K562 (cell line): ENCODE measurements at regions not wholly inside any gene's neighbourhood (a gene's known extent, or its start where the extent isn't known, plus 50 kb on each side); places are given as distances from the start of the nearest gene placed in this dataset.

Source experiments
- ATAC-seq: fragments of 200-7000 bp; cut with Tn5 transposase; 3 replicates; pipeline ENCODE4 v1.9.1; 2020; ENCODE audit warnings: moderate library complexity
- BruUV-seq: library from RNA; stranded (reverse); fragments of 400-500 nt; replicated peaks from 2 replicates; lab custom pipeline; 2021; lab: Mats Ljungman, UMichigan
- CTCF ChIA-PET: fragments of 300-600 bp; formaldehyde crosslinking; extraction: SDS; loops from one replicate; lab custom pipeline; 2021; ENCODE audit warnings: low intra/inter-chr PET ratio; lab: Yijun Ruan, JAX
- POLR2A ChIA-PET: fragments of 300-600, 350-650 bp; sonication (Branson Sonifier 250); formaldehyde crosslinking; extraction: SDS; loops from one replicate; lab custom pipeline; 2021; ENCODE audit warnings: antibody characterized with exemption, inconsistent platforms; lab: Yijun Ruan, JAX
- DNase-seq, 4 experiments: peaks; one replicate each; pipeline versions ENCODE4 v3.0.0 to v3.0.0-alpha.2; 2011 to 2018; ENCODE audit warnings: low spot score in 3 of 4, mixed read lengths in 3 of 4; ENCODE audit errors: extremely low read depth in 1 of 4
- FAIRE-seq: peaks from 2 replicates; lab custom pipeline; 2011; peaks lifted over from hg19 to GRCh38; lab: Jason Lieb, UNC
- H2AFZ ChIP-seq: 2 replicates; pipeline ENCODE4 v1.6.0; 2011; ENCODE audit warnings: low read depth, low read length, control low read depth, inconsistent platforms
- H3K27ac ChIP-seq: fragments of 200-600 bp; 3 replicates; pipeline ENCODE4 v1.8.0; 2011; ENCODE audit warnings: low read depth, mild to moderate bottlenecking, control low read depth, inconsistent platforms, low read length, moderate library complexity, mixed read lengths; ENCODE audit errors: extremely low read depth
- H3K27me3 ChIP-seq, 2 experiments: fragments of 300-600 bp in 1 of 2; 2 replicates in 1 of 2; 3 replicates in 1 of 2; pipeline versions ENCODE4 v1.6.0 to v1.8.0; 2011; ENCODE audit warnings: inconsistent platforms in 2 of 2, low read length in 2 of 2, mild to moderate bottlenecking in 1 of 2, mixed read lengths in 1 of 2, moderate library complexity in 1 of 2; ENCODE audit not compliant: control insufficient read depth in 2 of 2, insufficient read depth in 2 of 2
- H3K36me3 ChIP-seq: fragments of 300-600 bp; 3 replicates; pipeline ENCODE4 v1.8.0; 2011; ENCODE audit warnings: mild to moderate bottlenecking, low read length, inconsistent platforms; ENCODE audit not compliant: control insufficient read depth, insufficient read depth
- H3K4me1 ChIP-seq, 2 experiments: fragments of 200-600 bp in 1 of 2; replicated peaks in 1 of 2; 2 replicates in 1 of 2; 3 replicates in 1 of 2; pipeline versions ENCODE4 v1.5.1 to v1.8.0; 2011; ENCODE audit warnings: inconsistent platforms in 2 of 2, low read length in 2 of 2, mild to moderate bottlenecking in 1 of 2, mixed read lengths in 1 of 2, moderate library complexity in 1 of 2; ENCODE audit not compliant: control insufficient read depth in 2 of 2, insufficient read depth in 2 of 2
- H3K4me2 ChIP-seq: 2 replicates; pipeline ENCODE4 v1.6.1; 2011; ENCODE audit warnings: low read length, control low read depth, inconsistent platforms, mixed read lengths; ENCODE audit not compliant: insufficient read depth
- H3K4me3 ChIP-seq: fragments of 200-600 bp; sonication (generic), shearing (Covaris generic); 2 replicates; pipeline ENCODE4 v1.5.1; 2016; ENCODE audit warnings: control low read depth, inconsistent platforms
- H3K79me2 ChIP-seq: fragments of 200-600 bp; 3 replicates; pipeline ENCODE4 v1.8.0; 2011; ENCODE audit warnings: low read length, inconsistent platforms; ENCODE audit not compliant: control insufficient read depth, insufficient read depth
- H3K9ac ChIP-seq, 2 experiments: 2 replicates each; pipeline versions ENCODE4 v1.6.0 to v1.6.1; 2011; ENCODE audit warnings: low read depth in 2 of 2, low read length in 2 of 2, control low read depth in 1 of 2, inconsistent platforms in 1 of 2, mild to moderate bottlenecking in 1 of 2, mixed read lengths in 1 of 2; ENCODE audit not compliant: insufficient read depth in 1 of 2
- H3K9me1 ChIP-seq: one replicate; pipeline ENCODE4 v1.6.0; 2011; ENCODE audit warnings: inconsistent platforms, mild to moderate bottlenecking, low read length, moderate library complexity; ENCODE audit not compliant: control insufficient read depth, insufficient read depth
- H3K9me3 ChIP-seq: replicated peaks from 2 replicates; pipeline ENCODE4 v1.5.1; 2011; ENCODE audit warnings: low read depth, low read length, inconsistent platforms; ENCODE audit not compliant: control insufficient read depth, insufficient read depth
- H4K20me1 ChIP-seq: replicated peaks from 2 replicates; pipeline ENCODE4 v1.6.1; 2011; ENCODE audit warnings: low read length, inconsistent platforms, mixed read lengths; ENCODE audit not compliant: control insufficient read depth, insufficient read depth
- DPF2 ChIP-seq: fragments of 450-650 bp; IDR thresholded peaks from 2 replicates; pipeline ENCODE4 v1.6.1; 2016
- EGR1 ChIP-seq: fragments of 450-650 bp; conservative IDR thresholded peaks from 2 replicates; pipeline ENCODE4 v1.6.1; 2017; ENCODE audit warnings: mild to moderate bottlenecking
- ESRRB ChIP-seq: fragments of 250-450 bp; sonication (Bioruptor Pico); IDR thresholded peaks from 2 replicates; pipeline ENCODE4 v1.5.0; 2020; ENCODE audit warnings: mild to moderate bottlenecking, moderate library complexity, borderline replicate concordance
- KAT8 ChIP-seq: fragments of 450-650 bp; IDR thresholded peaks from 2 replicates; pipeline ENCODE4 v1.6.1; 2016; ENCODE audit warnings: low read depth, mild to moderate bottlenecking
- NR2F6 ChIP-seq: fragments of 450-650 bp; formaldehyde crosslinking; IDR thresholded peaks from 2 replicates; pipeline ENCODE4 v1.4.0; 2020; ENCODE audit warnings: mild to moderate bottlenecking
- RBM17 ChIP-seq: fragments of 200-400 bp; formaldehyde crosslinking; IDR thresholded peaks from 2 replicates; pipeline ENCODE4 v1.6.1; 2017; ENCODE audit warnings: low read depth, mild to moderate bottlenecking, low read length, borderline replicate concordance
- RCOR1 ChIP-seq, 2 experiments: IDR thresholded peaks; 2 replicates each; pipeline ENCODE4 v1.6.1; 2012; ENCODE audit warnings: low read depth in 2 of 2, low read length in 2 of 2, borderline replicate concordance in 1 of 2, improper control_type of control experiment in 1 of 2
- SIN3A ChIP-seq, 2 experiments: fragments of 150-350 bp in 1 of 2; IDR thresholded peaks; 2 replicates each; pipeline ENCODE4 v1.6.1; 2011 to 2016; ENCODE audit warnings: borderline replicate concordance in 2 of 2, low read depth in 2 of 2, low read length in 2 of 2, mild to moderate bottlenecking in 2 of 2, moderate library complexity in 2 of 2; ENCODE audit not compliant: control insufficient read depth in 1 of 2
- SMC3 ChIP-seq: conservative IDR thresholded peaks from 2 replicates; pipeline ENCODE4 v1.6.1; 2011; ENCODE audit warnings: low read depth, low read length, improper control_type of control experiment; ENCODE audit not compliant: insufficient read depth
- SNRNP70 ChIP-seq: fragments of 200-400 bp; formaldehyde crosslinking; optimal IDR thresholded peaks from 2 replicates; pipeline ENCODE3; 2017; ENCODE audit warnings: low read depth, low read length
- STAT5A ChIP-seq: IDR thresholded peaks from 2 replicates; pipeline ENCODE4 v1.6.1; 2012; ENCODE audit warnings: low read length, inconsistent platforms, borderline replicate concordance
- TAF7 ChIP-seq: fragments of 450-650 bp; IDR thresholded peaks from 2 replicates; pipeline ENCODE4 v1.6.1; 2016; ENCODE audit warnings: missing genetic modification characterization, missing compliant biosample characterization
- TCFL5 ChIP-seq: fragments of 250-450 bp; sonication (Bioruptor Pico); conservative IDR thresholded peaks from 2 replicates; pipeline ENCODE4 v1.6.1; 2021; ENCODE audit warnings: mild to moderate bottlenecking, moderate library complexity, matching md5 sums
- WGBS: fragments of 100-300 bp; shearing (Covaris generic); methylation state at CpG from one replicate; pipeline ENCODE4 v1.1.6; 2016; ENCODE audit warnings: low coverage, mixed read lengths; ENCODE audit not compliant: insufficient coverage; ENCODE audit errors: missing lambda C conversion rate; 5-methylcytosine and 5-hydroxymethylcytosine counted together
- in situ Hi-C: fragments of 300-500 bp; cut with MboI; formaldehyde crosslinking; loops from 4 replicates; pipeline ENCODE4 v1.15.0; 2018; ENCODE audit warnings: inconsistent platforms, mixed read lengths
- intact Hi-C: fragments of 100-400 bp; cut with micrococcal nuclease; formaldehyde crosslinking; loops from 2 replicates; pipeline ENCODE4 v1.14.2; 2022
- TF ChIP-seq, protein P1 (sequence below): IDR thresholded peaks from 2 replicates; pipeline ENCODE4 v1.6.1; 2011; ENCODE audit not compliant: insufficient read length; ENCODE audit errors: extremely low read depth
- TF ChIP-seq, protein P2 (sequence below): sonication (generic); formaldehyde crosslinking; IDR thresholded peaks from 2 replicates; pipeline ENCODE4 v1.8.0; 2022; ENCODE audit warnings: mild to moderate bottlenecking, low read depth, missing genetic modification reagents
- TF ChIP-seq, protein P3 (sequence below): sonication (generic); formaldehyde crosslinking; IDR thresholded peaks from 2 replicates; pipeline ENCODE4 v1.8.1; 2023; ENCODE audit warnings: mild to moderate bottlenecking, missing genetic modification reagents

DNA sequence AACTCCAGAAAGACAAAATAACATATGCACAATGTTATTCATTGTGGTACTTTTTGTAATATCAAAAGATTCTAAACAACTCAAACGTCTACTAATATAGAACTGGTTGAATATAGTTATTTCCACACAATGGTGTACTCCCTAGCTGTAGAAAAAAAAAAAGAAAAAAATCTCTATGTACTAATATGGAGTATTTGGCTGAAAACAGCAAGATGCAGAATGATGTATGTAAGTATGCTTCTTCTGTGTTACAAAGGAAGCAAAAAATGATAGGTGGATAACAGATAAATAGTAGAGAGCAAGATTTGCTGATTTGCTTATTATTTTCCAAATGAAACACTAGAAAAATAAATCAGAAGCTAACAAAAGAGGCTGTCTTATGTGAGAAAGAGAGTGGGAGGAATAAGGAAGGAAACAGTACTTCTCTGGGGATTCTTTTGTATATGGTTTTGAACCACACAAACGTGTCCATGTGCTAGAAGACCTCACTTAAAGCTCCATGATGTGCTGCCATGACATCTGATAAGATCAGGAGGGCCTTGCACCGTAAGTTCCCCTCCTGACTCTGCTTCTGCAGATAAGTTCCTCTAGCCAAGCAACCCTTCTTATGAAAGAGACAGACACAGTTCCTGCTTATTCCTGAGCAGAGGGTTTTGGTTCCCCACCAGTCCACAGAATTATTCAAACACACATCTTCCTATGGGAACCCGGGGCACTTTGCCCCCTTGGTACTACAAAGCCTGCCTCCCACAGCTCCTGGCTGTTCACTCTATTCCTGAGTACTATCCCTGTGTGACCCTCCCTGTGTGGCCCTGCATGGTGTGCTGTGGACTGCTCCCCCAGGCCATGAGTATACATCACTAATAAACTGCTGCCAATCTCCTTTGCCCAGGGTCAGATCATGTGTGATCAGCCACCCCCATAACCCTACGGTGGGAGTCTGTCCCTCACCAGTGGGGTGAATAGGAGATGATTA lies 159.1 kb downstream of the CCDC71L start:
- H3K27me3 ChIP-seq: no peaks in the 10 kb centered on the region
- no TSS peak for BruUV-seq
- peak; percentile 95 for ATAC-seq
- H3K4me1 ChIP-seq: peaks cover 6 to 25% of the 10 kb centered on the region in 2 experiments; a peak in 4 of 5 replicates
- CTCF ChIA-PET: no interaction called here
- H3K9ac ChIP-seq: peak overlapping the region; percentile 50 to 73; a peak in 3 of 4 replicates
- no peaks in the 10 kb centered on the region; the same call in 1 of the 2 replicates for H3K9me3 ChIP-seq
- in situ Hi-C loops: no loop called here
- H3K9me1 ChIP-seq: no peaks in the 10 kb centered on the region
- WGBS: 5% methylated on average over 5 of the region's 5 CpGs
- H4K20me1 ChIP-seq: no peaks in the 10 kb centered on the region
- H3K4me3 ChIP-seq: no peak overlapping the region
- peak; percentile 93 for FAIRE-seq
- no peaks in the 10 kb centered on the region for H3K79me2 ChIP-seq
- DNase-seq: peak; percentile 57 to 91 (median 76)
- POLR2A ChIA-PET: interaction anchor here (0.8 to 1.7 kb wide), 6 partner anchors 9 to 54 kb away, joined by 3 to 7 read pairs (median 4); no protein-coding TSS in a partner anchor
- intact Hi-C loops: no loop called here
- no peaks in the 10 kb centered on the region for H3K36me3 ChIP-seq
- H3K27ac ChIP-seq: peak overlapping the region; percentile 75
- H3K4me2 ChIP-seq: peak overlapping the region; percentile 54
- H2AFZ ChIP-seq: peak overlapping the region; percentile 83
- TF ChIP-seq ESRRB (CRISPR knock-in tag): no peak
- TF ChIP-seq TCFL5 (CRISPR knock-in tag): peak; percentile 65
- peak; percentile 44; the same call in 1 of the 2 replicates for TF ChIP-seq STAT5A
- 0 out of 2 replicates have a peak, but pooled peaks have one; percentile 3 for TF ChIP-seq SMC3
- TF ChIP-seq, protein P1, sequence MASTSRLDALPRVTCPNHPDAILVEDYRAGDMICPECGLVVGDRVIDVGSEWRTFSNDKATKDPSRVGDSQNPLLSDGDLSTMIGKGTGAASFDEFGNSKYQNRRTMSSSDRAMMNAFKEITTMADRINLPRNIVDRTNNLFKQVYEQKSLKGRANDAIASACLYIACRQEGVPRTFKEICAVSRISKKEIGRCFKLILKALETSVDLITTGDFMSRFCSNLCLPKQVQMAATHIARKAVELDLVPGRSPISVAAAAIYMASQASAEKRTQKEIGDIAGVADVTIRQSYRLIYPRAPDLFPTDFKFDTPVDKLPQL: no peak
- TF ChIP-seq RCOR1 (IDR thresholded peaks at IDR 0.05; ENCODE audit: borderline replicate concordance in 1 of 2, low read depth in 2 of 2, low read length in 2 of 2): peak in 1 of 2 experiments; percentile 92; a peak in 2 of 4 replicates
- TF ChIP-seq, protein P2, sequence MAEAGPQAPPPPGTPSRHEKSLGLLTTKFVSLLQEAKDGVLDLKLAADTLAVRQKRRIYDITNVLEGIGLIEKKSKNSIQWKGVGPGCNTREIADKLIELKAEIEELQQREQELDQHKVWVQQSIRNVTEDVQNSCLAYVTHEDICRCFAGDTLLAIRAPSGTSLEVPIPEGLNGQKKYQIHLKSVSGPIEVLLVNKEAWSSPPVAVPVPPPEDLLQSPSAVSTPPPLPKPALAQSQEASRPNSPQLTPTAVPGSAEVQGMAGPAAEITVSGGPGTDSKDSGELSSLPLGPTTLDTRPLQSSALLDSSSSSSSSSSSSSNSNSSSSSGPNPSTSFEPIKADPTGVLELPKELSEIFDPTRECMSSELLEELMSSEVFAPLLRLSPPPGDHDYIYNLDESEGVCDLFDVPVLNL: no peak
- TF ChIP-seq KAT8: no peak
- TF ChIP-seq DPF2: peak; percentile 93
- TF ChIP-seq TAF7: peak; percentile 56
- no peak for TF ChIP-seq SNRNP70
- TF ChIP-seq, protein P3, sequence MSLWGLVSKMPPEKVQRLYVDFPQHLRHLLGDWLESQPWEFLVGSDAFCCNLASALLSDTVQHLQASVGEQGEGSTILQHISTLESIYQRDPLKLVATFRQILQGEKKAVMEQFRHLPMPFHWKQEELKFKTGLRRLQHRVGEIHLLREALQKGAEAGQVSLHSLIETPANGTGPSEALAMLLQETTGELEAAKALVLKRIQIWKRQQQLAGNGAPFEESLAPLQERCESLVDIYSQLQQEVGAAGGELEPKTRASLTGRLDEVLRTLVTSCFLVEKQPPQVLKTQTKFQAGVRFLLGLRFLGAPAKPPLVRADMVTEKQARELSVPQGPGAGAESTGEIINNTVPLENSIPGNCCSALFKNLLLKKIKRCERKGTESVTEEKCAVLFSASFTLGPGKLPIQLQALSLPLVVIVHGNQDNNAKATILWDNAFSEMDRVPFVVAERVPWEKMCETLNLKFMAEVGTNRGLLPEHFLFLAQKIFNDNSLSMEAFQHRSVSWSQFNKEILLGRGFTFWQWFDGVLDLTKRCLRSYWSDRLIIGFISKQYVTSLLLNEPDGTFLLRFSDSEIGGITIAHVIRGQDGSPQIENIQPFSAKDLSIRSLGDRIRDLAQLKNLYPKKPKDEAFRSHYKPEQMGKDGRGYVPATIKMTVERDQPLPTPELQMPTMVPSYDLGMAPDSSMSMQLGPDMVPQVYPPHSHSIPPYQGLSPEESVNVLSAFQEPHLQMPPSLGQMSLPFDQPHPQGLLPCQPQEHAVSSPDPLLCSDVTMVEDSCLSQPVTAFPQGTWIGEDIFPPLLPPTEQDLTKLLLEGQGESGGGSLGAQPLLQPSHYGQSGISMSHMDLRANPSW (CRISPR knock-in tag): 0 out of 2 replicates have a peak, but pooled peaks have one; percentile 61
- no peak for TF ChIP-seq EGR1
- TF ChIP-seq NR2F6 (CRISPR knock-in tag): no peak
- no peak for TF ChIP-seq RBM17
- TF ChIP-seq SIN3A (IDR thresholded peaks at IDR 0.05; ENCODE audit: borderline replicate concordance in 2 of 2, control insufficient read depth in 1 of 2, low read depth in 2 of 2, low read length in 2 of 2): no peak
